SU-DHL-6 (cell line): ENCODE measurements at regions not wholly inside any gene's neighbourhood (a gene's known extent, or its start where the extent isn't known, plus 50 kb on each side); places are given as distances from the start of the nearest gene placed in this dataset.

Experiments used
- H2AFZ ChIP-seq: fragments of 200-600 bp; sonication (generic); 2 replicates; pipeline ENCODE4 v1.6.1; 2014; ENCODE audit warnings: low read depth, mild to moderate bottlenecking, moderate library complexity, mixed read lengths, antibody characterized with exemption, low read length; ENCODE audit not compliant: severe bottlenecking
- H3F3A ChIP-seq: fragments of 200-600 bp; shearing (Covaris generic); 2 replicates; pipeline ENCODE4 v1.6.0; 2016; ENCODE audit warnings: antibody characterized with exemption, mild to moderate bottlenecking; ENCODE audit not compliant: insufficient read depth
- H3K27ac ChIP-seq: fragments of 200-600 bp; sonication (generic); 2 replicates; pipeline ENCODE4 v1.5.1; 2016; ENCODE audit warnings: low read depth, mild to moderate bottlenecking, low read length, moderate library complexity, mixed read lengths
- H3K27me3 ChIP-seq: fragments of 200-600 bp; sonication (generic), shearing (Covaris generic); 2 replicates; pipeline ENCODE4 v1.6.0; 2014; ENCODE audit warnings: mild to moderate bottlenecking, low read length
- H3K36me3 ChIP-seq: fragments of 200-600 bp; sonication (generic); 2 replicates; pipeline ENCODE4 v1.6.1; 2014; ENCODE audit warnings: mild to moderate bottlenecking, low read length, mixed read lengths
- H3K4me2 ChIP-seq: fragments of 300-600, 200-600 bp; shearing (Covaris generic), sonication (generic); 2 replicates; pipeline ENCODE4 v1.6.0; 2014; ENCODE audit warnings: low read length, low read depth, mild to moderate bottlenecking; ENCODE audit not compliant: poor library complexity, severe bottlenecking
- H3K4me3 ChIP-seq: fragments of 200-600 bp; sonication (generic); 2 replicates; pipeline ENCODE4 v1.5.1; 2014; ENCODE audit warnings: antibody characterized with exemption, low read length, mild to moderate bottlenecking, mixed read lengths; ENCODE audit not compliant: insufficient read depth, poor library complexity, severe bottlenecking
- H3K79me2 ChIP-seq: fragments of 200-600 bp; sonication (generic); 2 replicates; pipeline ENCODE4 v1.6.1; 2014; ENCODE audit warnings: mild to moderate bottlenecking, low read length, moderate library complexity; ENCODE audit not compliant: insufficient read depth
- H3K9ac ChIP-seq: fragments of 200-600 bp; sonication (generic); 2 replicates; pipeline ENCODE4 v1.7.0; 2014; ENCODE audit warnings: mild to moderate bottlenecking, low read length
- H3K9me2 ChIP-seq: fragments of 200-600 bp; sonication (generic); replicated peaks from 2 replicates; pipeline ENCODE4 v1.6.1; 2014; ENCODE audit warnings: low read length; ENCODE audit not compliant: insufficient read depth
- H3K9me3 ChIP-seq: fragments of 200-600 bp; sonication (generic); 2 replicates; pipeline ENCODE4 v1.6.1; 2014; ENCODE audit warnings: low read length, mixed read lengths; ENCODE audit not compliant: insufficient read depth
- H4K20me1 ChIP-seq: fragments of 200-600 bp; sonication (generic); 2 replicates; pipeline ENCODE4 v1.6.1; 2014; ENCODE audit warnings: low read depth, mild to moderate bottlenecking, antibody characterized with exemption, low read length, moderate library complexity, mixed read lengths
- EZH2phosphoT487 ChIP-seq: fragments of 200-600 bp; sonication (generic), shearing (Covaris generic); conservative IDR thresholded peaks from 2 replicates; pipeline ENCODE4 v1.6.1; 2018; ENCODE audit warnings: mild to moderate bottlenecking, antibody characterized with exemption, low read length, moderate library complexity, mixed read lengths
- TF ChIP-seq, protein P1 (sequence below): fragments of 200-600 bp; sonication (generic); IDR thresholded peaks from one replicate; pipeline ENCODE4 v1.5.1; 2017; ENCODE audit warnings: antibody characterized with exemption, mild to moderate bottlenecking, low read length, moderate library complexity; ENCODE audit not compliant: insufficient read depth, poor library complexity, severe bottlenecking

DNA sequence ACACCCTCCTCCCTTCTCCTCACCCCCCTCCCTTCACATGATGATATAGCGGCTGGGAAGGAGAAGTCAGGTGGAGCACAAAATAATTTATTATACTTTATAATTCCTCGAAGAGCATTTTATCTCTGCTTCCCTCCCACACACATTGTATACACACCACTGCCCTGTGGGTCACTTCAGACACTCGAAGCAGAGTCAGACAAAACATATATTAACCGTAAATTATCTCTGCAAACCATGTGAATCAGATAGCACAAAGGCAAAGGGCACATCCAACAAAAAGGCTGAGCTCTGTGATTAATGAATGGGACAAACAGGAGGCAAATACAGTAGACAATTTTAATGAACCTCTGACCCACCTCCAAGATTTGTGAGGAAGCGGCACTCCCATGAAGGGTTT is 450.7 kb downstream of the GALC start:
- no peaks in the 10 kb centered on the region for H3K9me2 ChIP-seq
- no peak overlapping the region for H3K4me2 ChIP-seq
- no peaks in the 10 kb centered on the region for H4K20me1 ChIP-seq
- H3K4me3 ChIP-seq: no peak overlapping the region
- no peaks in the 10 kb centered on the region for H3K36me3 ChIP-seq
- no peaks in the 10 kb centered on the region for H3K79me2 ChIP-seq
- H3F3A ChIP-seq: no peaks in the 10 kb centered on the region
- no peak overlapping the region for H3K27ac ChIP-seq
- H3K9ac ChIP-seq: no peak overlapping the region
- TF ChIP-seq, protein P1, sequence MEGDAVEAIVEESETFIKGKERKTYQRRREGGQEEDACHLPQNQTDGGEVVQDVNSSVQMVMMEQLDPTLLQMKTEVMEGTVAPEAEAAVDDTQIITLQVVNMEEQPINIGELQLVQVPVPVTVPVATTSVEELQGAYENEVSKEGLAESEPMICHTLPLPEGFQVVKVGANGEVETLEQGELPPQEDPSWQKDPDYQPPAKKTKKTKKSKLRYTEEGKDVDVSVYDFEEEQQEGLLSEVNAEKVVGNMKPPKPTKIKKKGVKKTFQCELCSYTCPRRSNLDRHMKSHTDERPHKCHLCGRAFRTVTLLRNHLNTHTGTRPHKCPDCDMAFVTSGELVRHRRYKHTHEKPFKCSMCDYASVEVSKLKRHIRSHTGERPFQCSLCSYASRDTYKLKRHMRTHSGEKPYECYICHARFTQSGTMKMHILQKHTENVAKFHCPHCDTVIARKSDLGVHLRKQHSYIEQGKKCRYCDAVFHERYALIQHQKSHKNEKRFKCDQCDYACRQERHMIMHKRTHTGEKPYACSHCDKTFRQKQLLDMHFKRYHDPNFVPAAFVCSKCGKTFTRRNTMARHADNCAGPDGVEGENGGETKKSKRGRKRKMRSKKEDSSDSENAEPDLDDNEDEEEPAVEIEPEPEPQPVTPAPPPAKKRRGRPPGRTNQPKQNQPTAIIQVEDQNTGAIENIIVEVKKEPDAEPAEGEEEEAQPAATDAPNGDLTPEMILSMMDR: no peak
- TF ChIP-seq EZH2phosphoT487: no peak
- no peaks in the 10 kb centered on the region for H3K27me3 ChIP-seq
- H3K9me3 ChIP-seq: no peaks in the 10 kb centered on the region
- no peak overlapping the region for H2AFZ ChIP-seq

DNA sequence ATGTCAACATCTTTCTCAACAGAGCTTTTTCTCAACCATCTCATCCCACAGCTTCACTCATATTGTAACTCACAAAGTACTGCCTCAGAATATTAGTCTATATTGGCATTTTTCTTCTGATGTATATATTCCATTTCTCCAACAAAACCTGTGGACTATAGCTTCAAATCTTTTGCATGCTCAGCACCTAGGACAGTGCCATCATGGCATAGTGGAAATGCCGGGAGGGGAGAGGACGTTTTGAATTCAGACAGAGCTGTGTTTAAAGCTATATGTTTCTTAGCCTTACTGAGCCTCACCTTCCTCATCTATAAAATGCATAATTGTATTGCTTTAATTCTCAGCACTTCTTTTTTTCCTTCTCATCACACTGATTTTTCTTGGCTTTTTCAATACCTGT is 452.6 kb downstream of the GALC start:
- Histone ChIP-seq H3F3A (no peaks in the 10 kb centered on the region), H4K20me1 (no peaks in the 10 kb centered on the region), H3K4me3 (no peak overlapping the region), H3K4me2 (no peak overlapping the region), H3K9me2 (no peaks in the 10 kb centered on the region), H3K9me3 (no peaks in the 10 kb centered on the region), H3K36me3 (no peaks in the 10 kb centered on the region), H3K27me3 (no peaks in the 10 kb centered on the region), H3K9ac (no peak overlapping the region), H2AFZ (no peak overlapping the region), H3K79me2 (no peaks in the 10 kb centered on the region), H3K27ac (no peak overlapping the region)
- TF ChIP-seq EZH2phosphoT487: no peak
- TF ChIP-seq, protein P1: no peak

DNA sequence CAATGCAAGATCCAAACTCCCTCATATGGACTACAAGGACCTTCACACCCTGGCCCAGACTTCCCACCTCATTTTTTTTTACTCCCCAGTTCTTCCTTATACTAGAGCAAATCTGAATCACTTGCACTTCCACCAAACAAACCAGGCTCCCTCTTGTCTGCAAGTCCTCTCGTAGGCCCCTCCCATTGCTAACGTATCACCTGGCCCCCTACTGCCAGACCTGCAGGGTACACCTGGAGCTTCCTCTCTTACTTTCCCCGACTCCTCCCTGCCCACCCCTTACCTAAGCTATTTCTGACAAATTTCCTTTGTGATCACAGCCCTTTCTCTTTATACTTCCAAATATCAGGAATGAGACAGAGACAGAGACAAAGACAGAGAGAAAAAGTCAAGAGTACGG is 463.9 kb downstream of the GALC start:
- Histone ChIP-seq H3K4me3 (no peak overlapping the region), H3K36me3 (no peaks in the 10 kb centered on the region), H3K27me3 (no peaks in the 10 kb centered on the region), H2AFZ (no peak overlapping the region), H3K4me2 (no peak overlapping the region), H3K9ac (no peak overlapping the region), H4K20me1 (no peaks in the 10 kb centered on the region), H3K9me2 (no peaks in the 10 kb centered on the region), H3F3A (no peaks in the 10 kb centered on the region), H3K79me2 (no peaks in the 10 kb centered on the region), H3K9me3 (no peaks in the 10 kb centered on the region), H3K27ac (no peak overlapping the region)
- TF ChIP-seq, protein P1: no peak
- no peak for TF ChIP-seq EZH2phosphoT487
